AG09319 (cell line): ENCODE measurements at regions not wholly inside any gene's neighbourhood (a gene's known extent, or its start where the extent isn't known, plus 50 kb on each side); places are given as distances from the start of the nearest gene placed in this dataset.

Experiments used
- DNase-seq: peaks from one replicate; pipeline ENCODE4 v3.0.0-alpha.2; 2010; ENCODE audit warnings: low read depth; ENCODE audit errors: extremely low read depth
- CTCF ChIP-seq: IDR thresholded peaks from 2 replicates; pipeline ENCODE4 v1.5.1; 2011; ENCODE audit warnings: low read depth, mild to moderate bottlenecking, inconsistent platforms, low read length, moderate library complexity

- TF ChIP-seq CTCF: no peak
- DNase-seq: no peak
Measured at GRCh38 chr6:170162011-170162774, 128.7 kb downstream of the DLL1 start.

GRCh38 chr6:170160628-170161611 is 130.0 kb downstream of the DLL1 start:
- TF ChIP-seq CTCF: no peak
- DNase-seq: no peak

- TF ChIP-seq CTCF: no peak
- no peak for DNase-seq
Measured at GRCh38 chr6:170160031-170160627, 130.7 kb downstream of the DLL1 start.

GRCh38 chr6:170159022-170159965 is 131.6 kb downstream of the DLL1 start:
- DNase-seq: no peak
- TF ChIP-seq CTCF: no peak

- no peak for DNase-seq
- TF ChIP-seq CTCF: no peak
Measured at GRCh38 chr6:170158296-170159021, 132.4 kb downstream of the DLL1 start.

- no peak for DNase-seq
- TF ChIP-seq CTCF: no peak
Measured at GRCh38 chr6:170157567-170158218, 133.2 kb downstream of the DLL1 start.
